Breast epithelium (tissue), 4 donors: ENCODE measurements at regions not wholly inside any gene's neighbourhood (a gene's known extent, or its start where the extent isn't known, plus 50 kb on each side); places are given as distances from the start of the nearest gene placed in this dataset.

Source experiments
- DNase-seq, 2 donors: peaks; one replicate each; pipeline ENCODE4 v3.0.0-alpha.2; 2019; ENCODE audit warnings: low spot score in 2 of 2
- H3K27ac ChIP-seq, 2 donors: fragments of 200-600 bp; sonication (generic) in 1 of 2; one replicate each; pipeline ENCODE4 v1.5.1; 2016 to 2019; ENCODE audit warnings: mild to moderate bottlenecking in 1 of 2
- H3K27me3 ChIP-seq, 2 donors: fragments of 200-600 bp; sonication (generic) in 1 of 2; one replicate each; pipeline versions ENCODE4 v1.5.1 to v1.6.0; 2017 to 2019; ENCODE audit warnings: control low read depth in 1 of 2, mild to moderate bottlenecking in 1 of 2
- H3K36me3 ChIP-seq: fragments of 200-600 bp; one replicate; pipeline ENCODE4 v1.5.1; 2019
- H3K4me1 ChIP-seq, 2 donors: fragments of 200-600 bp; sonication (generic); one replicate each; pipeline ENCODE4 v1.5.1; 2016 to 2019; ENCODE audit warnings: control low read depth in 1 of 2
- H3K4me3 ChIP-seq, 3 donors: fragments of 200-600 bp; sonication (generic); 1 replicate in 2 of 3; 2 replicates in 1 of 3; pipeline ENCODE4 v1.5.1; 2016 to 2019; ENCODE audit warnings: mild to moderate bottlenecking in 3 of 3, moderate library complexity in 2 of 3
- H3K9me3 ChIP-seq, 2 donors: fragments of 200-600 bp; sonication (generic) in 1 of 2; one replicate each; pipeline ENCODE4 v1.5.1; 2016 to 2019; ENCODE audit warnings: control low read depth in 1 of 2
- POLR2A ChIP-seq: fragments of 450-650 bp; IDR thresholded peaks from one replicate; pipeline ENCODE4 v1.6.1; 2016; ENCODE audit warnings: antibody characterized with exemption, mild to moderate bottlenecking, moderate library complexity
- POLR2AphosphoS5 ChIP-seq, 3 donors: sonication (generic); formaldehyde crosslinking; IDR thresholded peaks; one replicate each; pipeline ENCODE4 v1.6.1; 2017; ENCODE audit warnings: antibody characterized with exemption in 3 of 3
- intact Hi-C: fragments of 100-400 bp; cut with DNase I; formaldehyde crosslinking; loops from one replicate; pipeline ENCODE4 v1.15.1; 2023; ENCODE audit warnings: low total_unique reads
- TF ChIP-seq, protein P1 (sequence below), 3 donors: fragments of 450-650 bp; IDR thresholded peaks; one replicate each; pipeline ENCODE4 v1.5.1; 2016 to 2017; ENCODE audit warnings: antibody characterized with exemption in 3 of 3, mild to moderate bottlenecking in 3 of 3, moderate library complexity in 3 of 3

DNA sequence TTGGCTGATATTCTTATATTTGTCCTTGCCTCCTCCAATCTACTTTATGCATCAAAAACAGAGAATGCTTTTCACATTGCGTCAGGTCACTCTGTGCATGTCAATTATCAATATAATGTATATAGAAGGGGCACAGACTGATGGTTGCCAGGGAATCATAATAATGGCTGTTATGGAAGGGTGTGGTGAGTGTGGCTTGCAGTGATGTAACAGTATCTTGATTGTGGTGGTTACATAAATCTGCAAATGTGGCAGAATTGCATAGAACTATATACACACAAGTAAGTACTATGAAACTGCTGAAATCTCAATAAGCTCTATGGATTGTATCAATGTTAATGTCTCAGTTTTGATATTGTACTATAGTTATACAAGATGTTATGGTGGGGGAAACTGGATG lies 228.6 kb downstream of the TJP1 start:
- H3K27ac ChIP-seq = no peak overlapping the region
- DNase-seq = no peak
- no peak for TF ChIP-seq POLR2A
- TF ChIP-seq, protein P1, sequence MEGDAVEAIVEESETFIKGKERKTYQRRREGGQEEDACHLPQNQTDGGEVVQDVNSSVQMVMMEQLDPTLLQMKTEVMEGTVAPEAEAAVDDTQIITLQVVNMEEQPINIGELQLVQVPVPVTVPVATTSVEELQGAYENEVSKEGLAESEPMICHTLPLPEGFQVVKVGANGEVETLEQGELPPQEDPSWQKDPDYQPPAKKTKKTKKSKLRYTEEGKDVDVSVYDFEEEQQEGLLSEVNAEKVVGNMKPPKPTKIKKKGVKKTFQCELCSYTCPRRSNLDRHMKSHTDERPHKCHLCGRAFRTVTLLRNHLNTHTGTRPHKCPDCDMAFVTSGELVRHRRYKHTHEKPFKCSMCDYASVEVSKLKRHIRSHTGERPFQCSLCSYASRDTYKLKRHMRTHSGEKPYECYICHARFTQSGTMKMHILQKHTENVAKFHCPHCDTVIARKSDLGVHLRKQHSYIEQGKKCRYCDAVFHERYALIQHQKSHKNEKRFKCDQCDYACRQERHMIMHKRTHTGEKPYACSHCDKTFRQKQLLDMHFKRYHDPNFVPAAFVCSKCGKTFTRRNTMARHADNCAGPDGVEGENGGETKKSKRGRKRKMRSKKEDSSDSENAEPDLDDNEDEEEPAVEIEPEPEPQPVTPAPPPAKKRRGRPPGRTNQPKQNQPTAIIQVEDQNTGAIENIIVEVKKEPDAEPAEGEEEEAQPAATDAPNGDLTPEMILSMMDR (IDR thresholded peaks at IDR 0.05) = no peak
- TF ChIP-seq POLR2AphosphoS5 (IDR thresholded peaks at IDR 0.05) = no peak
- intact Hi-C loops = no loop called here
- H3K27me3 ChIP-seq = no peaks in the 10 kb centered on the region
- H3K4me3 ChIP-seq = no peak overlapping the region
- no peaks in the 10 kb centered on the region for H3K4me1 ChIP-seq
- H3K36me3 ChIP-seq = no peaks in the 10 kb centered on the region
- no peaks in the 10 kb centered on the region for H3K9me3 ChIP-seq

DNA sequence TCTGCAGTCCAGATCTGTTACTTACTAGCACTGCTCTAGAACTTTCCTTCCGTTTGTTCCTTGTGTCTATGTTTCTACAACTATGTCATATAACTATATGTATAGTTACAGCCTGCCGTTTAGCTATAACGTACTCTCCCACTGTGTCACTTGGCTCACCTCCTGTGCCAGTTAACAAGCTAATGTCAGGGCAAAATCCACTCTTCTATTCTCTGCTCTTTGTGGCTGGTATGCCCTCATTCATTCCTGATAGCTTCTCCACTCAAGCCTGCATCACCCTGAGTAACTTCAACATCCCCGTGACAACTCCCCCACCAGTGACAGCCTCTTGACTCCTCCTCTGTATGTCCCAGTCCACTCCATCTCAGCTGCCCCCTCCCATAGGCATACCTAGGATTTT lies 229.2 kb downstream of the TJP1 start:
- Histone ChIP-seq H3K27me3 (no peaks in the 10 kb centered on the region), H3K4me1 (no peaks in the 10 kb centered on the region), H3K4me3 (no peak overlapping the region), H3K9me3 (no peaks in the 10 kb centered on the region), H3K36me3 (no peaks in the 10 kb centered on the region), H3K27ac (no peak overlapping the region)
- no peak for DNase-seq
- TF ChIP-seq POLR2AphosphoS5 (IDR thresholded peaks at IDR 0.05) (no peak), POLR2A (no peak)
- TF ChIP-seq, protein P1 (IDR thresholded peaks at IDR 0.05) = no peak
- intact Hi-C loops = no loop called here

DNA sequence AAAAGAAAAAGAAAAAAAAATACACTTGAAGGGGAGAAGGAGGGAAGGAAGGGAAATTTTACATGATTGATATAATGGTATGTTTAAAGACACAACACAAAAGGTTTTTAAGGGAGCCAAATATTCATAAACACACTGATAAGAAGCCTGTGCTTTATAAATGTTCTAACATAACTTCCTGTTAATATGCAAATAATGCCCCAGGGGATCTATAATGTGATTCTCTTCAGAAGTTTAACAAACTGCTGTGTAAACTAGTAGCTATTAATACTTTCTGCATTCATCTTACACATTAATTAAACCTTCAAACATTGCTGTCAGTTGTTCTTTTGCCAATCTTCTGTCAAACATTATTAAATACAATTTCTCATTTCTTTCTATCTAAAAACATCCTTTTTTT lies 231.6 kb downstream of the TJP1 start:
- H3K27me3 ChIP-seq = no peaks in the 10 kb centered on the region
- H3K27ac ChIP-seq = no peak overlapping the region
- DNase-seq = no peak
- H3K9me3 ChIP-seq = no peaks in the 10 kb centered on the region
- no peaks in the 10 kb centered on the region for H3K36me3 ChIP-seq
- H3K4me1 ChIP-seq = no peaks in the 10 kb centered on the region
- TF ChIP-seq POLR2A = no peak
- TF ChIP-seq, protein P1 (IDR thresholded peaks at IDR 0.05) = no peak
- TF ChIP-seq POLR2AphosphoS5 (IDR thresholded peaks at IDR 0.05) = no peak
- H3K4me3 ChIP-seq = no peak overlapping the region
- intact Hi-C loops = no loop called here

- Histone ChIP-seq H3K36me3 (no peaks in the 10 kb centered on the region), H3K27ac (no peak overlapping the region), H3K27me3 (no peaks in the 10 kb centered on the region), H3K9me3 (no peaks in the 10 kb centered on the region), H3K4me3 (no peak overlapping the region), H3K4me1 (no peaks in the 10 kb centered on the region)
- DNase-seq = no peak
- intact Hi-C loops = no loop called here
- TF ChIP-seq POLR2AphosphoS5 (IDR thresholded peaks at IDR 0.05) (no peak), POLR2A (no peak)
- TF ChIP-seq, protein P1 (IDR thresholded peaks at IDR 0.05) = no peak
These were observed 232.3 kb downstream of the TJP1 start for GRCh38 chr15:29589975-29590374.

GRCh38 chr15:29589416-29589815 lies 232.9 kb downstream of the TJP1 start:
- DNase-seq = no peak
- intact Hi-C loops = no loop called here
- Histone ChIP-seq H3K4me1 (no peaks in the 10 kb centered on the region), H3K9me3 (no peaks in the 10 kb centered on the region), H3K36me3 (no peaks in the 10 kb centered on the region), H3K27ac (no peak overlapping the region), H3K27me3 (no peaks in the 10 kb centered on the region), H3K4me3 (no peak overlapping the region)
- TF ChIP-seq, protein P1 (IDR thresholded peaks at IDR 0.05) = no peak
- TF ChIP-seq POLR2A (no peak), POLR2AphosphoS5 (IDR thresholded peaks at IDR 0.05) (no peak)
